Activated CD4-positive, alpha-beta T cell treated with anti-CD3 and anti-CD28 coated beads for 36 hours (primary cell): ENCODE measurements at regions not wholly inside any gene's neighbourhood (a gene's known extent, or its start where the extent isn't known, plus 50 kb on each side); places are given as distances from the start of the nearest gene placed in this dataset.

Source experiments
- ATAC-seq: fragments of 200-7000 bp; cut with Tn5 transposase; one replicate; pipeline ENCODE4 v1.10.0; 2021; ENCODE audit warnings: mild to moderate bottlenecking, moderate library complexity
- CTCF ChIA-PET: fragments of 350-600 bp; sonication (Branson Sonifier 250); formaldehyde crosslinking; loops from one replicate; lab custom pipeline; 2021; ENCODE audit warnings: antibody characterized with exemption; lab: Charles Lee
- POLR2A ChIA-PET: fragments of 350-600 bp; sonication (Branson Sonifier 250); formaldehyde crosslinking; loops from one replicate; lab custom pipeline; 2021; ENCODE audit warnings: antibody characterized with exemption, inconsistent platforms; lab: Charles Lee
- DNase-seq: peaks from one replicate; pipeline ENCODE4 v3.0.0-alpha.2; 2020
- H3K27ac Mint-ChIP-seq: one replicate; pipeline ENCODE4 v1.8.0; 2021; ENCODE audit warnings: mixed read lengths
- H3K27me3 Mint-ChIP-seq: one replicate; pipeline ENCODE4 v1.8.0; 2021; ENCODE audit warnings: mixed read lengths
- H3K36me3 Mint-ChIP-seq: one replicate; pipeline ENCODE4 v1.8.0; 2021; ENCODE audit warnings: low read depth, mixed read lengths
- H3K4me1 Mint-ChIP-seq: one replicate; pipeline ENCODE4 v1.8.0; 2021; ENCODE audit warnings: mixed read lengths
- H3K4me3 Mint-ChIP-seq: one replicate; pipeline ENCODE4 v1.8.0; 2021; ENCODE audit warnings: mild to moderate bottlenecking, moderate library complexity, mixed read lengths
- H3K9me3 Mint-ChIP-seq: one replicate; pipeline ENCODE4 v1.8.0; 2021; ENCODE audit warnings: low read depth, mixed read lengths
- intact Hi-C, 2 experiments: fragments of 100-400 bp; cut with DNase I in 1 of 2; cut with micrococcal nuclease in 1 of 2; formaldehyde crosslinking; loops; one replicate each; pipeline versions ENCODE4 v1.14.2 to v1.15.1; 2022 to 2024; cut with DNase I, micrococcal nuclease

DNA sequence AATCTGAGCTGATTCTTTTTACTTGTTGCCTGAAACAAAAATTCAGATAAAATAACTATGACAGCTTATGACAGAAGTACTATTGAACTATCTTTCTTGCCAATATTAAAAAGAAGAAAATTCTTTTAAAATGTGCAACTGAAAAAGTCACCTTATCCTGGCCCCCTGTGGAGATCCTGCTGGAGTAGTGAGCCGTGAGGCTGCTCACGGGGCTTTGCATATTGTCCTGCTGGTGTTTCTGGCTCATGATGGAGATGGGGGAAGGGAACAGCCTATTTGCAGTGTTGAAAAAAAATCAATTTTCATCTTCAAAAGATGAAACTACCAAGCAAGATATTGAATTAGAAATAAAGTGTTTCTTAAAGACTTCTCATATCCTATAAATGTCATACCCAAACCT is 216.0 kb downstream of the SAMD5 start:
- Mint-ChIP-seq H3K9me3 (peaks cover 7% of the 10 kb centered on the region), H3K27me3 (no peaks in the 10 kb centered on the region), H3K4me1 (no peaks in the 10 kb centered on the region), H3K36me3 (no peaks in the 10 kb centered on the region), H3K4me3 (no peak overlapping the region), H3K27ac (no peak overlapping the region)
- no peak for ATAC-seq
- intact Hi-C loops = no loop called here
- ChIA-PET CTCF (interaction anchor here (0.7 kb wide), 1 partner anchor 15 kb away, joined by 3 read pairs; no protein-coding TSS in a partner anchor), POLR2A (no interaction called here)
- DNase-seq = no peak

DNA sequence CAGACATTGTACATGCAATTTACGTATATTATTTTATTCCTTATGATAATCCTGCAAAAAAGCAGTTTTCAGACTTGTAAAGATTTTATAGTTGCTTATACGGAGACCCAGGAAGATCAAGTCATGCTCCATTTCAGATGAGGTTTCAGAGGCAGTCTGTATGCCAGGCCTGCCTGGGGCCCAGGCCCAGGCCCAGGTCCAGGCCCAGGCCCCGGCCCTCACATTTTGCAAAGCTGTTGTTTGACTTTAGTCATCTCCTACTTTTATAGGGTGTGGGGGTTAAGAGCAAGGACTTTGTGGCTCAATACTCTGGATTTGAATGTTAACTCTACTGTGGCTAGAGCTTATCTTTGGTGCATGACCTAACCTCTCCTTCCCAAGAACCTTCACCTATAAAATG is 217.9 kb downstream of the SAMD5 start:
- intact Hi-C loops = no loop called here
- H3K27ac Mint-ChIP-seq = no peak overlapping the region
- POLR2A ChIA-PET = no interaction called here
- DNase-seq = no peak
- no peaks in the 10 kb centered on the region for H3K4me1 Mint-ChIP-seq
- H3K36me3 Mint-ChIP-seq = no peaks in the 10 kb centered on the region
- ATAC-seq = no peak
- no peak overlapping the region for H3K4me3 Mint-ChIP-seq
- CTCF ChIA-PET = no interaction called here
- peaks cover 7% of the 10 kb centered on the region for H3K9me3 Mint-ChIP-seq
- no peaks in the 10 kb centered on the region for H3K27me3 Mint-ChIP-seq

DNA sequence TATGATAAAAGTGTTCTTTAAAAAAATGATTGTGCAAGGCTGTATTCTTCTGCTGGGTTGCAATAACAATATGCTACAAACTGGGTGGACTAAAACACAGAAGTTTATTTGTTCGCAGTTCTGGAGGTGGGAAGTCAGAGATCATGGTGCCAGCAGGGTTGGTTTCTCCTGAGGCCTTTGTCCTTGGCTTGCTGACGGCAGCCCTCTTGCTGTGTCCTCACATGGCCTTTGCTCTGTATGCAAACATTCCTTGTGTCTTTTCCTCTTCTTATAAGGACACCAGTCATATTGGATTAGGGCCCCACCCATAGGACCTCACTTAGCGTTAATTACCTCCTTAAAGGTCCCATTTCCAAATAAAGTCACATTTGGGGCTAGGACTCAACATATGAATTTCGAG is 220.4 kb downstream of the SAMD5 start:
- Mint-ChIP-seq H3K9me3 (no peaks in the 10 kb centered on the region), H3K27ac (no peak overlapping the region), H3K4me1 (no peaks in the 10 kb centered on the region), H3K4me3 (no peak overlapping the region), H3K27me3 (no peaks in the 10 kb centered on the region), H3K36me3 (no peaks in the 10 kb centered on the region)
- no peak for ATAC-seq
- intact Hi-C loops = no loop called here
- ChIA-PET CTCF (no interaction called here), POLR2A (no interaction called here)
- no peak for DNase-seq

DNA sequence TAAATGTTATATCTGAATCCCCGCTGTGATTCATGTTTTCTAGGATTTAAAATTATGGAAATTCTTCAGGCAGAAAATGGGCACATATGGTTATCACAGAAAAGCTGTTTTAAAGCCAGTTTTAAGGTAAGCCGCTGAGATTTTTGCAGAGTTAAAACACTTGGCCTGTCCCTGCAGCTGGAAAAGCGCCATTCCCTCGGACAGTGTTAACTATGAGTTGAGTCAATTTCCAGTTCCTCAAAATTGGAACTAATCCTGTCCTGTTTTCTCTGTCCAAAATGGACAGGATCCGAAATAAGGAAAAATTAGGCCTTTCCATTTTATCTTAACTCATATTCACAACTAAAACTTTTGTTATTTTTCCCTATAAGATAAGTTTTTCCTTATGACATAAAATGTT is 225.2 kb downstream of the SAMD5 start:
- DNase-seq = no peak
- ATAC-seq = no peak
- Mint-ChIP-seq H3K27ac (no peak overlapping the region), H3K9me3 (no peaks in the 10 kb centered on the region), H3K36me3 (no peaks in the 10 kb centered on the region), H3K27me3 (peaks cover 2% of the 10 kb centered on the region), H3K4me1 (no peaks in the 10 kb centered on the region), H3K4me3 (no peak overlapping the region)
- POLR2A ChIA-PET = no interaction called here
- intact Hi-C loops = no loop called here
- CTCF ChIA-PET = no interaction called here

DNA sequence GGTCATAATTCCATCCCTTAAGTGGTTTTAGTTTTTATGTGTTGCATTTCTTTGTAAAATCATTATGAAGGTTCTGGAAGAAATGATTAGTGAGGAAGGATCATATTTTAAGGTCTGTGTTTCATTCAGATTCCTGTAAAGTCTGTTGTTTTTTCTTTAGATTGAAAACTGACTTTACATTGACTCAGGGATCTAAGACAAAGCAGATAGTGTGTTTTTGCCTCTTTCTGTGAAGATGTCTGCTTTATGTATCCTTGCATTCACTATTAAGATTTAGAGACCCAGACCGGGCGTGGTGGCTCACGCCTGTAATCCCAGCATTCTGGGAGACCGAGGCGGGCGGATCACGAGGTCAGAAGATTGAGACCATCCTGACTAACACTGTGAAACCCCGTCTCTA is 225.7 kb downstream of the SAMD5 start:
- intact Hi-C loops = no loop called here
- ChIA-PET POLR2A (no interaction called here), CTCF (no interaction called here)
- ATAC-seq = no peak
- DNase-seq = no peak
- Mint-ChIP-seq H3K27ac (no peak overlapping the region), H3K4me3 (no peak overlapping the region), H3K27me3 (peaks cover 2% of the 10 kb centered on the region), H3K4me1 (no peaks in the 10 kb centered on the region), H3K9me3 (no peaks in the 10 kb centered on the region), H3K36me3 (no peaks in the 10 kb centered on the region)

DNA sequence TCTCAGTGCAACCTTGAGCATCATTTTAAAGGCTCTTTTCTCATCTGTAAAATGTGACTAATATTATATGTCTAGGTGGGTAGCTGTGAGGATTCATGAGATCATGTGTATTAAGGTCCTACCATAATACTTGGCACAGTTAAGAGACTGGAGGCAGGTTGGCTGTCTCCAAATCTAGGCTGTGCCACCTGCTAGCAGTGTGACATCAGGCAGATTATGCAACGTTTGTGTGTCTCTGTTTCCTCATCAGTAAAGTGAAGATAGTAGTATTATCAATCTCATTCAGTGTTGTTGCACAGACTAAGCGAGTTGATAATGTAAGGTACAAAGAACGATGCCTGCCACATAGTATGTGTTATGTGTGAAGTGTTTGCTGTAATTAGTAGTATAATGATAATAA is 227.4 kb downstream of the SAMD5 start:
- DNase-seq = no peak

DNA sequence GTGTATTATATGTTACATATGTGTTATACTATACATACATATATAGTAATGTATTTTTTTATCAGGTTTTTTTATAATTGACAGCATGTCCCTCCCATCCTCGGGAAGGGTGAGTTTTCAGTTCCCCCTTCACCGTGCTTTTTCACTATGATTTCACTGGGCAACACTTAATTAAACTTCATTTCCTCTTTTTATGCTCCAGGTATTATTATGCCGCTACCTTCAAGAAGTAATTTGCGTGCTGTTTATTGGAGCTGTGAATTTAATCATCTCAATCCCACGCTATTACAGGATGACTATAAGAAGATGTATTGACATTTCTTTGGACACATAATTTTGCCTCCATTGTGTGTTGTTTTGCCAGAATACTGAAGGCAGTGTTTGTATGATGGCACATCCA is 228.6 kb downstream of the SAMD5 start:
- Mint-ChIP-seq H3K27ac (no peak overlapping the region), H3K36me3 (no peaks in the 10 kb centered on the region), H3K9me3 (no peaks in the 10 kb centered on the region), H3K4me1 (no peaks in the 10 kb centered on the region), H3K27me3 (peaks cover 3% of the 10 kb centered on the region), H3K4me3 (no peak overlapping the region)
- DNase-seq (no peak), ATAC-seq (no peak)
- ChIA-PET POLR2A (no interaction called here), CTCF (no interaction called here)
- intact Hi-C loops = no loop called here

More for the DNA sequence above, 227.4 kb downstream of the SAMD5 start:
- Mint-ChIP-seq H3K27me3 (peaks cover 3% of the 10 kb centered on the region), H3K4me1 (no peaks in the 10 kb centered on the region), H3K4me3 (no peak overlapping the region), H3K27ac (no peak overlapping the region), H3K36me3 (no peaks in the 10 kb centered on the region), H3K9me3 (no peaks in the 10 kb centered on the region)
- ChIA-PET CTCF (no interaction called here), POLR2A (interaction anchor here (0.6 kb wide), 1 partner anchor 1671 kb away, joined by 4 read pairs; no protein-coding TSS in a partner anchor)
- intact Hi-C loops = no loop called here
- ATAC-seq = no peak

DNA sequence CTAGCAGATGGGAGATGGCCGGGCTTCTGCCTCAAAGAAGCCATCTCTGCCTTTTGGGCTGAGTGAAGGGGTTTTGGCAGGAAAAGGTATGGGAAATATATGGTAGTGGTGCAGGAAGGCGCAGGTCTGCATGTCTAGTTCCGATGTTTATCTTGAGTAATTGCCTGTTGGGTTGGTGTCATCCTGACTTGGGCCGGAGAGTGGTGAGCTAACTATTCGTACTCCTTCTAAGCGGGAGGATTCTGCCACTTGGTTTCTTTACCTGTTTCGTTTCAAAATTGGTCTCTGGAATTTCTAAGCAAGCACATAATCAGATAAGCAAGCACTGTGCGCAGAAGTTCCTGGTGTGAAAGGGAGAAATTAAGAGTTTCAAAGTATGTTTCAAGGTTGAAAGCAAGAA is 229.6 kb downstream of the SAMD5 start:
- POLR2A ChIA-PET = no interaction called here

DNA sequence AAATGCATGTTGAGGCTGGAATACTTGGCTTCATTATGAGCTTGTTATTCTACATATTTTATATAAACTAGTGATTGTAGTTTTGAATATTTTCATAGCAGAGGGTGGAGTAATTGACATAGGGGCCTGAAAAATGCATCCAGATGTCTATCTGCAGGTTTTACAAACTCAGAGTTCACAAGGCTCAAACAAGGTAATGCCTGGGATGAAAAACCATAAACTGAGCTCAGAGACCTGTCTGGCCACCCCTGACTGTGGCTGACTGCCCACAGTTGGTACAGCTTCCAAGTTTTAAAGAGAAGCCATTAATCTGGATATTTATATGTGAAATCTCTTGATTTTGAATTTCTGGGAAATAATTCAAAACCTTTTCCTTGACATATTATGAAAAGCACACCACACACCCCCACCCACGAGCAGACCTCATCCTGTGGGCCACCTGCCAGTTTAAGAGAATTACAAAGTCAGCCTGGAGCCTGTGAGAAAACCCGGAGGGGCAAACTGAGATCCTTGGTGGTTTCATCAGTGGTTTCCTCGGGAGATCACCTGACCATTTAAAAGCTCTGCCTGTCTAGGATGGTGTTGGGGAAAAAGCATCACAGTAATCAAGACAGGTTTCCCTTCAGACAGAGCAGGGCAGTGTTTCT is 230.1 kb downstream of the SAMD5 start:
- Mint-ChIP-seq H3K27ac (no peak overlapping the region), H3K4me3 (no peak overlapping the region), H3K4me1 (no peaks in the 10 kb centered on the region), H3K9me3 (no peaks in the 10 kb centered on the region), H3K27me3 (peaks cover 3% of the 10 kb centered on the region), H3K36me3 (no peaks in the 10 kb centered on the region)
- no peak for DNase-seq
- POLR2A ChIA-PET = no interaction called here
- no peak for ATAC-seq
- intact Hi-C loops = no loop called here
- CTCF ChIA-PET = interaction anchor here (0.6 kb wide), 1 partner anchor 485 kb away, joined by 3 read pairs; no protein-coding TSS in a partner anchor

More for the DNA sequence above, 229.6 kb downstream of the SAMD5 start:
- no peak for DNase-seq
- Mint-ChIP-seq H3K27ac (no peak overlapping the region), H3K27me3 (peaks cover 3% of the 10 kb centered on the region), H3K4me1 (no peaks in the 10 kb centered on the region), H3K9me3 (no peaks in the 10 kb centered on the region), H3K4me3 (no peak overlapping the region), H3K36me3 (no peaks in the 10 kb centered on the region)
- ATAC-seq = no peak
- intact Hi-C loops = no loop called here
- CTCF ChIA-PET = no interaction called here

DNA sequence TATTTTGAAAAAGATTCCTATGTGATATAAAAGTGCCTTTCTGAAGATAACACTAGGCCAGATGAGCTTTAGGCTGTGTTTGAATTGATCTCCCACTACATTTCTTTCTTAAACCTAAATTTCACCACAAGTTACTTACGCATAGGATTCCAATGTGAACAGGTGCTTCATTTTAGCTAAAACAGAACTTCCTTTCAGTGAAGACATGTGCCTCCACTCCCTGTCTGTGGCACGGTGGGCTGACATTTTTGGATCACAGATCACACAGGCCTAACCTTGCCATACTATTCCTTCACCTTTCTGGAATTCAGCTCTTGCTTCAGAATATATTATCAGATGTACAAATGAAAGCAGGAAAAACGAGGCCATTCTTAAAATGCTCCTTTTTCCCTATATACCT is 231.8 kb downstream of the SAMD5 start:
- Mint-ChIP-seq H3K27me3 (peaks cover 3% of the 10 kb centered on the region), H3K4me1 (no peaks in the 10 kb centered on the region), H3K9me3 (no peaks in the 10 kb centered on the region), H3K27ac (no peak overlapping the region), H3K4me3 (no peak overlapping the region), H3K36me3 (no peaks in the 10 kb centered on the region)
- ChIA-PET POLR2A (no interaction called here), CTCF (no interaction called here)
- ATAC-seq (no peak), DNase-seq (no peak)
- intact Hi-C loops = no loop called here

DNA sequence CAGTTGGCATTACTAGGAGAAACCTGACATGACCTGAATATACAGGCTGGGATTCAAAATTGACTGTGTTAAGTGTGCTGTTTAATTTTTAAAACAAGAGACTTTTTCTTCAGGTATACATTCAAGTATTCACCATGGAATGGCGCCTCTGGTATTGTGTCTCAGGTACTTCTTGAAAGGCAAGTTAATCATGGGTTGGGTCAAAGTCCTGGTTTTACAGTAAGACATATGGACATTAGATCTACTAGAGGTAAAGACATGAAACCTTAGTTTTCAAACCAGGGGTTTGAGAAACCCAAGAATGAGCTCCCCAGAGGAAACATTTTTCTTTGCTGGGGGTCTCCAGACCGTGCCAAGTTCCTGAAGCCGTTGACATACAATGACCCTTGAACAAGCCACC is 232.4 kb downstream of the SAMD5 start:
- intact Hi-C loops = no loop called here
- ATAC-seq = no peak
- H3K36me3 Mint-ChIP-seq = no peaks in the 10 kb centered on the region
- peaks cover 3% of the 10 kb centered on the region for H3K27me3 Mint-ChIP-seq
- H3K27ac Mint-ChIP-seq = no peak overlapping the region
- POLR2A ChIA-PET = no interaction called here
- H3K9me3 Mint-ChIP-seq = no peaks in the 10 kb centered on the region
- no peak overlapping the region for H3K4me3 Mint-ChIP-seq
- CTCF ChIA-PET = no interaction called here
- no peaks in the 10 kb centered on the region for H3K4me1 Mint-ChIP-seq
- no peak for DNase-seq

DNA sequence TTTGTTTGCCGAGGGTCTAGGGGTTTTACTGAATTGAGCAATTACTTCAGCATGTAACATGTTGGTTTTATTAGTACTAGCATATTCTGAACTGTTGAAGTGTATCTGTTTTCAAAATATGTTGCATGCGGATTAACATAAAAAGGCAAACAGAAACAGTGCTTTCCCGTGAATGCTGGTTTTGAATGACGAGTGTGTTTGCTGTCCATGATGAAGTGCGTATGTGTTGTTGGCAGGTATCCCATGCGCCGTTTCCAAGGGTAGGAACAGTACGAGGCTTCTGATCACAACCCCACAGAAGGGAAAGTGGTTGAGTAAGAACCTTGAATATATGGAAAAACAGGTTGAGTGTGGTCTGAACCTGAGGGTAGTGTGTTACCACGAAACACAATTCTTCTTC is 232.9 kb downstream of the SAMD5 start:
- DNase-seq (no peak), ATAC-seq (no peak)
- Mint-ChIP-seq H3K36me3 (no peaks in the 10 kb centered on the region), H3K27ac (no peak overlapping the region), H3K9me3 (no peaks in the 10 kb centered on the region), H3K4me1 (no peaks in the 10 kb centered on the region), H3K4me3 (no peak overlapping the region), H3K27me3 (peaks cover 3% of the 10 kb centered on the region)
- CTCF ChIA-PET = no interaction called here
- intact Hi-C loops = no loop called here
- POLR2A ChIA-PET = no interaction called here
